Panc1 (cell line): ENCODE measurements at regions not wholly inside any gene's neighbourhood (a gene's known extent, or its start where the extent isn't known, plus 50 kb on each side); places are given as distances from the start of the nearest gene placed in this dataset.

ENCODE experiments used
- POLR2AphosphoS5 ChIP-seq: IDR thresholded peaks from 2 replicates; pipeline ENCODE4 v1.6.1; 2012; ENCODE audit warnings: mild to moderate bottlenecking, low read depth, low read length, moderate library complexity
- REST ChIP-seq, 2 experiments: IDR thresholded peaks; 2 replicates each; pipeline ENCODE4 v1.6.1; 2011 to 2012; ENCODE audit warnings: low read depth in 2 of 2, control low read depth in 1 of 2, low read length in 1 of 2, mild to moderate bottlenecking in 1 of 2, moderate library complexity in 1 of 2; ENCODE audit not compliant: insufficient read depth in 1 of 2
- TCF7L2 ChIP-seq: IDR thresholded peaks from 2 replicates; pipeline ENCODE4 v1.6.1; 2011; ENCODE audit warnings: mild to moderate bottlenecking, low read depth, low read length, inconsistent platforms
- TF ChIP-seq, protein P1 (sequence below): fragments of 450-650 bp; IDR thresholded peaks from 2 replicates; pipeline ENCODE4 v1.5.1; 2017; ENCODE audit warnings: mild to moderate bottlenecking

- TF ChIP-seq REST (IDR thresholded peaks at IDR 0.05; ENCODE audit: insufficient read depth in 1 of 2, low read depth in 2 of 2, low read length in 1 of 2): no peak
- TF ChIP-seq, protein P1, sequence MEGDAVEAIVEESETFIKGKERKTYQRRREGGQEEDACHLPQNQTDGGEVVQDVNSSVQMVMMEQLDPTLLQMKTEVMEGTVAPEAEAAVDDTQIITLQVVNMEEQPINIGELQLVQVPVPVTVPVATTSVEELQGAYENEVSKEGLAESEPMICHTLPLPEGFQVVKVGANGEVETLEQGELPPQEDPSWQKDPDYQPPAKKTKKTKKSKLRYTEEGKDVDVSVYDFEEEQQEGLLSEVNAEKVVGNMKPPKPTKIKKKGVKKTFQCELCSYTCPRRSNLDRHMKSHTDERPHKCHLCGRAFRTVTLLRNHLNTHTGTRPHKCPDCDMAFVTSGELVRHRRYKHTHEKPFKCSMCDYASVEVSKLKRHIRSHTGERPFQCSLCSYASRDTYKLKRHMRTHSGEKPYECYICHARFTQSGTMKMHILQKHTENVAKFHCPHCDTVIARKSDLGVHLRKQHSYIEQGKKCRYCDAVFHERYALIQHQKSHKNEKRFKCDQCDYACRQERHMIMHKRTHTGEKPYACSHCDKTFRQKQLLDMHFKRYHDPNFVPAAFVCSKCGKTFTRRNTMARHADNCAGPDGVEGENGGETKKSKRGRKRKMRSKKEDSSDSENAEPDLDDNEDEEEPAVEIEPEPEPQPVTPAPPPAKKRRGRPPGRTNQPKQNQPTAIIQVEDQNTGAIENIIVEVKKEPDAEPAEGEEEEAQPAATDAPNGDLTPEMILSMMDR: no peak
- no peak for TF ChIP-seq TCF7L2
- no peak for TF ChIP-seq POLR2AphosphoS5
Observed at GRCh38 chr13:26895808-26896466, 135.4 kb upstream of the GPR12 start.
